ENCODE measurements at regions not wholly inside any gene's neighbourhood (a gene's known extent, or its start where the extent isn't known, plus 50 kb on each side); places are given as distances from the start of the nearest gene placed in this dataset.
"Not testable (repeated sequence)": the region's sequence is repeated elsewhere in the genome, so short reads cannot be mapped to it uniquely, and the experiment has no call there.

DNA sequence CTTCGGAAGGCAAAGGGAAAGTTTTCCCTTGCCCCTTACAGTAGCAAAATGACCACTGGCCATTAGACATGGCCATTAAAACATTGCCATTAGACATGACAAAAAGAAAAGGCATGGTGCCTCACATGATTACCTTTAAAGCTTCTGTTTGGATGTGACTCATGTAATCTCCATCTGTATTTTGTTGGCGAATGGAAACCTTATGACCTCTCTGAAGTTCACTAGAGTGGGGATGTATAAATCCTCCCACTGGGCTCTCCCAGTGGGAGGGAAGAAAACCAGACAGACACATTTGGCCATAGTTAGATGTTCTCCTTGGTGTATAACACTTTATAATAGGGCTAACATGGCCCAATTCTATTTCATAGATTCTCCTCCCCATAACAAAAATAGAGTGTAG lies 152.6 kb downstream of the MAGEB17 start:
- no peak for DNase-seq (ENCODE audit: low read depth in 2 of 2)

DNA sequence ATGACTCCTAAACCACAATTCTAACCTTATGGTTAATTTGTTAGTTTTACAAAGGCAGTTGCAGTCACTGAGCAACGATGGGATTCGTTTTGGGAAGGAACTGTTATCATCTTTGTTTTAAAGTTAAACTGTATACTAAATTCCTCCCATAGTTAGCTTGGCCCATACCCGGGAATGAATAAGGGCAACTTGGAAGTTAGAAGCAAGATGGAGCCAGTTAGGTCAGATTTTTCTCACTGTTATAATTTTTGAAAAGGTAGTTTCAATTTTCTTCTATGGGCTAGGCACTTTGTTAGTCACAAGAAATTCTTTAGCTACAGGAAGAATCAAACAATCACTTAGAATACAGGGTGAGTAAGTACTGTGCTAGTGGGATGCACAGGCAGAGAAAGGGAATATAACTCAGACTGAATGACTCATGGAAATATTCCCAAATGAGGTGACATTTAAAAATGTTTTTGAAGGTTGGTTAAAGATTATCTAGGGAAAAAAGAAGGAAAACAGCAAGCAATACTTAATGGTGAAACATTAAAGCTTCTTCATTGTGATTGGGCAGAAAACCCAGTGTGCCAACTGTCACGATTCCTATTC lies 153.6 kb downstream of the MAGEB17 start:
- peak; percentile 8 to 9 for DNase-seq (ENCODE audit: low read depth in 2 of 2)

GRCh38 chrX:16333453-16333852 lies 166.2 kb downstream of the MAGEB17 start:
- DNase-seq (ENCODE audit: low read depth in 2 of 2) = no peak

DNA sequence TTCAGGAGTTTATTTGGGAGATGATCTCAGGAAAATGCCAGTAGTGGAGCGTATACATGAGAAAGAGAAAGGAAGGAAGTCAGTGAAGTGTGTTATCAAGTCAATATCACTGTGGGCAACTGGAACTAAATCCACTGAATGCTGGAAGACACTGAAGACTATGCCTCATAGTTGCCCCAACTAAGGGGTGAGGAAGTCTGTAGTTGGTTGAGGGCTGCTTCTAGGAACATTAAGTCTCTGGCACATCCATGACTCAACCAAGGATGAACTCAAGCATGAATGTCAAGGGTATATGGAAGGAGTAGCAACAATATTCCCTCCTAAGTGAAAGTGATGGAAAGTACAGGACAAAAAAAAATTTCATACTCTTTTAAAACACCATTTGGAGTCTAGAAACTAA lies 167.9 kb downstream of the MAGEB17 start:
- DNase-seq (ENCODE audit: low read depth in 2 of 2) = no peak

DNA sequence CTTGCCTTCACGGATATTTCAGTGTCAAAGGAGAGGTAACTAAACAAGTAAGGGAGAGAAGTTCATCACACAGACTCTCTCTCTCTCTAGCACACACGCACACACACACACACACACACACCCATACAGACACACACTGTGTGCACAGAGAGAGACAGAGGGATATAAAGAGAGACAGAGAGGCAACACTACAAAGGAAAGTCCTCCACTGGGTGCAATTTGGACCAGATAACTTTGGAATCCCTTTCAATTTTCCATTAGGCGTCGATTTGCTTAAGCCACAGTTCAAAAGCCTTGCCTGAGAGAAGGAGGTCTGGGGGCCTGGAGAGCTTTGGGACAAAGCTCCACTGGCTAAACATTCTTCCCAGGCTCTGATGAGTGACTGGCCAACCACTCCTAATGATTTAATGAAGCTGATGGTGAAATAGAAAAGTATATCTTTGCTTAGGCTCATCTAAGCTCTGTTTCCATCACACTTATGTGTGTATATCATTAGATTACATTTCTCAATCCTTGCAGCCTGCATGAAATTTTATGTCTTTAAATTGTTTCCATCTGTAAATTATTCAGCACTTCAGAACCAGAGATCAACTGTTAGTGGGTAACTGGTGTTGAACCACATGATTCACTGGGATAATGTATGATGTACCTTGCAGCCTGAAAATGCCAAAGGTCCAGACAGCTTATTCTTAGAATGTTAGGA lies 180.8 kb downstream of the MAGEB17 start:
- peak; percentile 8 to 17 for DNase-seq (ENCODE audit: low read depth in 2 of 2)

DNA sequence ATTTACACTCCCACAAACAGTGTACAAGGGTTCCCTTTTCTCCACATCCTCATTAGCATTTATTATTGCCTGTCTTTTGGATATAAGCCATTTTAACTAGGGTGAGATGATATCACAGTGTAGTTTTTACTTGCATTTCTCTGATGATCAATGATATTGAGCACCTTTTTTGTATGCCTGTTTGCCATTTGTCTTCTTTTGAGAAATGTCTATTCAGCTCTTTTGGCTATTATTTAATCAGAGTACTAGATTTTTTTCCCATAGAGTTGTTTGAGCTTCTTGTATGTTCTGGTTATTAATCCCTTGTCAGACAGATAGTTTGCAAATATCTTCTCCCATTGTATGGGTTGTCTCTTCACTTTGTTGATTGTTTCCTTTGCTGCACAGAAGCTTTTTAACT lies 190.6 kb downstream of the MAGEB17 start:
- DNase-seq (ENCODE audit: low read depth in 2 of 2) = no peak

GRCh38 chrX:16360056-16360455 lies 192.8 kb downstream of the MAGEB17 start:
- DNase-seq (ENCODE audit: low read depth in 2 of 2) = not testable (repeated sequence)

DNA sequence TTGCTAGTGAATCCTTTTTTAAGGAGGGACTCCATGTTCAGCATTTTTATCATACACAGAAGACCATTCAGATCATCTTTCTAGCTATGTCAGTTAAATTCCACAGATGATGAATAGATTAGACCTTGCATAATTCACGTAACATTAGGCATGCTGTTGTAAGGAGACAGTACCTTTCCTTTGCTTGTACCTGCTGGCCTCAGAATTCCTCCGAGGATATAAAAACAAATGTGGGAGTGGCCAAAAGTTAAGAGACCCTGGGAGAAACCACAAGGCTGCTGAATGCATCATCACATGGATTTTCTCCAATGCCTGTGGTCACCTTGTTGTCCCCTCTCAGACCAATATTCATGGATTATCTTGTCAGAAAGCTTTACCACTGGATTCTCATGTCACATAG lies 201.4 kb downstream of the MAGEB17 start:
- DNase-seq (ENCODE audit: low read depth in 2 of 2) = no peak

- no peak for DNase-seq (ENCODE audit: low read depth in 2 of 2)
These were observed 208.8 kb downstream of the MAGEB17 start for GRCh38 chrX:16376056-16376455.

GRCh38 chrX:16386126-16386525 lies 218.8 kb downstream of the MAGEB17 start:
- no peak for DNase-seq (ENCODE audit: low read depth in 2 of 2)

DNA sequence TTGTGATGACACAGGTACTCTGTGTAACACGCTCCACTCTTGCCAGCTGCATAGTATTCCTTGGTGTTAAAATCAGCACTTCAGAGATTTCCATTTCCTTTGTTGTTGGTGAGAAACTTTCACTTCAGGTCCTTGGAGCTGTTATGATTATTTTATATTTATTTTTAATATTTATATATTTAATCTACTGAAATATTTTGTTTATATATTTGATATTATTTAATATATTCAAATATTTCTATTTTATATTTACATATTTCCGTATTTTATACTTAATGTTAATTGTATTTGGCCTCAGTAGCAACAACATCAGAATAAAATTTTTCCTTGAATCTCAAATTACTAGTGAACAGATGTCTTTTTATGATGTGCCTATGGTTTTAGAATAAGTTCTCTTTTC lies 225.3 kb downstream of the MAGEB17 start:
- DNase-seq (ENCODE audit: low read depth in 2 of 2) = no peak

- DNase-seq (ENCODE audit: low read depth in 2 of 2) = no peak
These were observed 227.0 kb downstream of the MAGEB17 start for GRCh38 chrX:16394290-16394689.

DNA sequence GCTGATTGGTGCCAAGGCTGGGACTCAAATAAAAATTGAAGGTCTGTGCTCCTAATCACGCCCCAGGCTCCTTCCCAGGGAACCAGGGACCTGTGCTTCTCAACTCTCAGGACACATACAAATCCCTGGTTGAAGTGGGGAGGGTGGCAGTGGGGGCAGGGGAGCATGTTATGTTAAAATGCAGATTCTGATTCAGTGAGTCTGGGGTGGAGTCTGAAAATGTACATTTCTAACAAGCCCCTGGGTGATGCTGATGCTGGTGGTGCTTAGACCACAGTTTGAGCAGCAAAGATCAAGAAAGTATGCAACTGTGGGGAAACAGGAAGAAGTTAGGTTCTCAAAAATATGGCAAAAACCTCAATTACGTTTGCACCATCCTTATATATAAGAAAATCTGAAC lies 236.5 kb downstream of the MAGEB17 start:
- no peak for DNase-seq (ENCODE audit: low read depth in 2 of 2)

- no peak for DNase-seq (ENCODE audit: low read depth in 2 of 2)
These were observed 233.4 kb upstream of the S100G start for GRCh38 chrX:16416588-16416987.

- no peak for DNase-seq (ENCODE audit: low read depth in 2 of 2)
These were observed 231.3 kb upstream of the S100G start for GRCh38 chrX:16418650-16419049.

- no peak for DNase-seq (ENCODE audit: low read depth in 2 of 2)
These were observed 222.3 kb upstream of the S100G start for GRCh38 chrX:16427668-16428067.

GRCh38 chrX:16429406-16429805 lies 220.6 kb upstream of the S100G start:
- DNase-seq (ENCODE audit: low read depth in 2 of 2) = no peak

DNA sequence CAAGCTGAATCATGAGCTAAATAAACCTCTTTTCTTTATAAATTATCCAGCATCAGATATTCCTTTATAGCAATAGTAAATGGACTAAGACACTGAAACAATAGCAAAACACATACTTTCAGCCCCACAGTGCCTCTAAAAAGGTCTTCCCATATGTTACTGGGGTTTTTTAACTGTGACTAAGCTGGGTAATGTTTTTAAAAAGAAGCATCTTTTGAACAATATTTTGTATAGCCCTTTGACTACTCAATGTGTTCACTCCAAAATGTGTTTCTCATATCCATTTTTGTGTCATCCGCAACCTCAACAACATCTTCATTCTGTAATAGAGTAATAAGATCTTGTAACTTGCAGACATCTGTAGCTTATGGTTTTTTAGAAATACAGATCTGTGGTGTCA lies 218.7 kb upstream of the S100G start:
- no peak for DNase-seq (ENCODE audit: low read depth in 2 of 2)

DNA sequence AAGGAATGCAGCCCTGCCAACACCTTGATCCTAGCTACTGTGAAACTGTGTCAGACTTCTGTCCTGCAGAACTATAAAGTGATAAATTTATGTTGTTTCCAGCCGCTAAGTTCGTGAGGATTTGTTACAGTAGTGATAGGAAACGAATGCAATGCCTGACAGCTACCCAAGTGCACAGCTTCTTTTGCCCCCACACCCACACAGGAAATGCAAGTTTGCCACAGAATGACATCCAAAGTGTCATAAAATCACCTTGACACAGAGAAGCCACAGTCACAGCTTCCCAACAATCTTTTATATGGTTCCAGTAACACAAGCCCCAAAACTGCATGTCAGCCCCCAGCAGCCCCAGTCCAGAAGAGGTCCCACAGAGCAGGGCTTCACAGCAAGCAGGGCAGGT lies 216.9 kb upstream of the S100G start:
- DNase-seq (ENCODE audit: low read depth in 2 of 2) = no peak

- DNase-seq (ENCODE audit: low read depth in 2 of 2) = no peak
These were observed 214.5 kb upstream of the S100G start for GRCh38 chrX:16435399-16435986.

DNA sequence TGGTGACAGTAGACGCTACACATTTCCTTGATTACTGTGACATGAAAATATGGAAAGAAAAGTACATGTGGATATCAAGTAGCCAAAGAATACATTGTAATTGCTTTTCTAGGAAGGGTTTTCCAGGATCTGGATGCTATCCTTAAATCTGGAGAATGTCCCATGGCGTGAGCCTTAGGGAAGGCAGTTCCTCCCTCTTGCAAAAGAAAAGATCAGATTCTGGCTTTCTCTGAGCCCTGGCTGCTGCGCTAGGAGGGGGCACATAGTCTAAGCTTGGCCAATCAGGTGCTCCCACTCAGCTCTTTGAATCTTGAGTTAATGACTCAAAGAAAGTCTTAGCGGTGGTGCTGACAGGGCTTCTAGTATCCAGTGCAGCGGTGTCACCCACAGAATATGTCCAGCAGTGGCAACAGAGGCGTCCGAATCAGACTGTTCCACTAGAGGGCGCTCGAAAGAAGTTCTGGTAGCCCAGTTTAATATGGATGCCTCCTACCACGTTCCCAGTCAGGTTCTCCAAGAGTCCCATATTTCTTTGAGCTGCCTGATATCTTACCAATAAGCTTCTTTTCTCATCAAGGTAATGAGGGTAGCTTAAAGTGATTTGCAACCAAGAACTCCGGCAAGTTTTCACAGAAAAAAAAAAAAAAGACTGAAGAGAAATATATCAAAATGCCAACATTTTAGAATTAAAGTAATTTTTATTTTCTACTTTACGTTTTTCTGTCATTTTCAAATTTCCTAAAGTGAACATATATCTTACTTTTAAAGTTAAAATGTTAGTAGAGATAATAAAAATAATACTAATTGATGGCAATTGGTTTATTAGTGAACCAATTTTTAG lies 213.4 kb upstream of the S100G start:
- DNase-seq (ENCODE audit: low read depth in 2 of 2) = peak in 1 of 2 experiments; percentile 46

GRCh38 chrX:16440446-16440845 lies 209.5 kb upstream of the S100G start:
- DNase-seq (ENCODE audit: low read depth in 2 of 2) = no peak

DNA sequence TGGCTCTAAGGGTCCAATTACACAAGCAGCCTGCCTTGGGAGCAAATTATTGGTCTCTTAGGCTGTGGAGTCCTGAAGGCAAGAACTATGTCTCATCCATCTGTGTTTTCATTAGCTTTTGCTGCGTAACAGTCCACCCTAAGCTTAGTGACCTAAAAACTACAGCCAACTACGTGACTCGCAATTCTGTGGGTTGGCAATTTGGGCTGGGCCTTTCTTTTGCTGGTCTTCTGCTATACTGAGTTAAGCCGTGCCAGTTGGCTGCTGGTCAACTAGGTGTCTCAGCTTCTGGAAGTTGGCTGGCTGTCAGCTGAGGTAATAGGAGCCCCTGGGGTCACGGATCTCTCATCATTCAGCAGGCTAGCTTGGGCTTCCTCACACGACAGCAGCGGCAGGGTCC lies 205.6 kb upstream of the S100G start:
- no peak for DNase-seq (ENCODE audit: low read depth in 2 of 2)
